ENCODE measurements at regions not wholly inside any gene's neighbourhood (a gene's known extent, or its start where the extent isn't known, plus 50 kb on each side); places are given as distances from the start of the nearest gene placed in this dataset.
"Not testable (repeated sequence)": the region's sequence is repeated elsewhere in the genome, so short reads cannot be mapped to it uniquely, and the experiment has no call there.

DNA sequence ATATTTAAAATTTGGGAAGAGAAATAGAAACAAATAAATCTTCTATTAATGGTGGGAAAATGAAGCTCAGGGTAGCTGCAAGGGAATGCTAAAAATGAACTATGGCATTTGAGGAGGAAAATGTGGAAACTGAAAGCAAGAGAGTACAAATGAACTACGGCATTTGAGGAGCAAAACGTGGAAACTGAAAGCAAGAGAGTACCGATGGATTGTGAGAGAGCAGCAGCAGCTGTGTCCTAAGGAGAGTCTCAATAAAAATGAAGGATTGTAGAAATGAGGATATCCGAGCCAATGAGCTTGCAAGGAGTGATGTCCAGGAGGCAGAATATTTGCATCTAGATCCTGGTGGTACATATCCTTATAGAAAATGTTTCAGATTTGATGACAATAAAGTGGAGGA is 547.1 kb upstream of the ZNF337 start:
- no peaks in the 10 kb centered on the region for H3K4me1 ChIP-seq
- H3K27me3 ChIP-seq: no peaks in the 10 kb centered on the region
- intact Hi-C loops (cut with DNase I; ENCODE audit: low total_unique reads): no loop called here
- DNase-seq: no peak
- no peak overlapping the region for H3K4me3 ChIP-seq
- no peaks in the 10 kb centered on the region for H3K36me3 ChIP-seq
- H3K27ac ChIP-seq: no peak overlapping the region
- no peaks in the 10 kb centered on the region for H3K9me3 ChIP-seq
- WGBS, 5 donors: 69 to 89% (median 74%) methylated on average over 4 of the region's 4 CpGs
- TF ChIP-seq EP300 (IDR thresholded peaks at IDR 0.05): no peak
- TF ChIP-seq POLR2A (IDR thresholded peaks at IDR 0.05): no peak

DNA sequence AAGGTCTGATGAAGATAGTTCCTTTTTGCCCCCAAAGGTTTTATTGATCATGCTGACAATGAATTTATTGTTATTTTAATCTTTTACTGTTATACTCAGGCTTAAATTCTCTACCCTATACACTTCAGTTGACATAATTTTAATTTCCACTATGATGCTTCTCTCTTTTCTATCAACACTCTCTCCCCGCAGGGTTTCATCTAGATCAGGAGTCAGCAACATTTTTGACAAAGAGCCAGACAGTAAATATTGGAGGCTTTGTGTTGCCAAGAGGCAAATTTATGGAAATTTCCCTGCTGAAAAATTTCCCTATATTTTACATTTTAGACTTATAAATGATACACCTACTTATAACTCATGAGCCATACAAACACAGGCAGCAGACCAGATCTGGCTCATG is 524.0 kb upstream of the ZNF337 start:
- H3K4me1 ChIP-seq; intact Hi-C loops (cut with DNase I; ENCODE audit: low total_unique reads); DNase-seq; H3K4me3 ChIP-seq; H3K36me3 ChIP-seq; H3K9me3 ChIP-seq; H3K27ac ChIP-seq; H3K27me3 ChIP-seq: not testable (repeated sequence)
- 42 to 73% (median 65%) methylated on average over 1 of the region's 1 CpG for WGBS, 5 donors

DNA sequence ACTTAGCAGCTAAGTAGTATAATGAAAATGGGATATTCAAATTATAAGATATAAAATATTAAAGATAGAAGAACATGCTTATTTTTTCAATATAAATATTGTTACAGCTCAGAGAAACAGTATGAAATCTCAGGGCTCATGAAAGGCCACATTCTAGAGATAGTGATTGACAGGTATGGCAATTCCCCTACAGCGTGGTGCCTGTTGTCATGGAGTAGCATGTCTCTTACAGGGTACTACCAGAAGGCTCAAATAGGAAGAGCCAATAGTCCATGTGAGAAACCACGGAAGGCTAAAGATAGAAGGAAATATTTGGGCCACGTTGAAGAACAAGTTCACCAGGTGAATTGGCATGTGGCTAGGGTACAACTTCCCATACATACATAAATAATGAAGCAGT is 522.9 kb upstream of the ZNF337 start:
- H3K4me3 ChIP-seq: not testable (repeated sequence)
- 67 to 85% (median 71%) methylated on average over 3 of the region's 3 CpGs for WGBS, 5 donors

DNA sequence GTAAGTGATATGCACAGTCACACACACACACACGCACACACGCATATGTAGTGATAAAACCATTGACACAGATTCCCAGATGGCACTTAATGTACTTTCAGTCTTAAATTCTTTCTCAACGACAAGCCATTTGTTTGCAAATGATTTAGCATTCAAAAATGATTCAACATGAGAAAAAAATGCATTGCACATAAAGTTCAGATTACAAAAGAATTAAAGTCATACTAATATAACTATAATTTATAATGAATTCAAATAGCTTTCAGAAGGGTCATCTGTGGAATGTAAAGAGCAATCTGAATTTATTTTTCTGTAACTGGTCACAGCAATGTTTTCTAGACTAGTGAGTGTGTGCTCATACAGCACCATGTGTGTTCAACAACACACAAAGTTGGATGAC is 521.6 kb upstream of the ZNF337 start:
- intact Hi-C loops (cut with DNase I; ENCODE audit: low total_unique reads): no loop called here
- Histone ChIP-seq H3K9me3 (no peaks in the 10 kb centered on the region), H3K36me3 (no peaks in the 10 kb centered on the region), H3K4me3 (no peak overlapping the region), H3K4me1 (no peaks in the 10 kb centered on the region), H3K27ac (no peak overlapping the region), H3K27me3 (no peaks in the 10 kb centered on the region)
- DNase-seq: no peak
- WGBS, 5 donors: 68 to 72% (median 71%) methylated on average over 3 of the region's 3 CpGs
- no peak for TF ChIP-seq EP300 (IDR thresholded peaks at IDR 0.05)
- no peak for TF ChIP-seq POLR2AphosphoS5 (IDR thresholded peaks at IDR 0.05)
- TF ChIP-seq POLR2A (IDR thresholded peaks at IDR 0.05): no peak
- TF ChIP-seq, protein P1, sequence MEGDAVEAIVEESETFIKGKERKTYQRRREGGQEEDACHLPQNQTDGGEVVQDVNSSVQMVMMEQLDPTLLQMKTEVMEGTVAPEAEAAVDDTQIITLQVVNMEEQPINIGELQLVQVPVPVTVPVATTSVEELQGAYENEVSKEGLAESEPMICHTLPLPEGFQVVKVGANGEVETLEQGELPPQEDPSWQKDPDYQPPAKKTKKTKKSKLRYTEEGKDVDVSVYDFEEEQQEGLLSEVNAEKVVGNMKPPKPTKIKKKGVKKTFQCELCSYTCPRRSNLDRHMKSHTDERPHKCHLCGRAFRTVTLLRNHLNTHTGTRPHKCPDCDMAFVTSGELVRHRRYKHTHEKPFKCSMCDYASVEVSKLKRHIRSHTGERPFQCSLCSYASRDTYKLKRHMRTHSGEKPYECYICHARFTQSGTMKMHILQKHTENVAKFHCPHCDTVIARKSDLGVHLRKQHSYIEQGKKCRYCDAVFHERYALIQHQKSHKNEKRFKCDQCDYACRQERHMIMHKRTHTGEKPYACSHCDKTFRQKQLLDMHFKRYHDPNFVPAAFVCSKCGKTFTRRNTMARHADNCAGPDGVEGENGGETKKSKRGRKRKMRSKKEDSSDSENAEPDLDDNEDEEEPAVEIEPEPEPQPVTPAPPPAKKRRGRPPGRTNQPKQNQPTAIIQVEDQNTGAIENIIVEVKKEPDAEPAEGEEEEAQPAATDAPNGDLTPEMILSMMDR (IDR thresholded peaks at IDR 0.05): no peak

More for the DNA sequence above, 522.9 kb upstream of the ZNF337 start:
- H3K9me3 ChIP-seq; H3K27ac ChIP-seq; intact Hi-C loops (cut with DNase I; ENCODE audit: low total_unique reads); H3K36me3 ChIP-seq; DNase-seq; H3K4me1 ChIP-seq; H3K27me3 ChIP-seq: not testable (repeated sequence)

DNA sequence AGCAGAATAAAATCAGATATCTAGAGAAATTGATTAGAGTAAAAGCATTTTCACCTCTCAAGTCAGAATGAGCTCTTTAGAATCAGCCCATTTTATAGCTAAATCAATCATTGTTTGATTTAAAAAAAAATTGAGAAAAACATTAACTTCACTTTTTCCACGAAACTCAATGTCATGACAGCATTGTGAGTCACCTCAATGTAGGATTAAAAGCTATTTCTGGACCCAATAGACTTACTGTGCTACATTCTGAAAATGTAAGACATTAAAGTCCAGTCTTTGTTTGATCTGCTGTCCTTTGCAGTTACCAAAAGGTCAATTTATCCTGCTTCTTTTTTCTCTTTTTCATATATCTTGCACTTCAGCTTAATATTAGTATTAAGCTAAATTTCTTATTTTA is 519.4 kb upstream of the ZNF337 start:
- Histone ChIP-seq H3K27ac (no peak overlapping the region), H3K9me3 (no peaks in the 10 kb centered on the region), H3K4me1 (no peaks in the 10 kb centered on the region), H3K27me3 (peaks cover 0 to 3% (median 0%) of the 10 kb centered on the region in 3 donors), H3K4me3 (no peak overlapping the region), H3K36me3 (no peaks in the 10 kb centered on the region)
- 20 to 35% (median 27%) methylated on average over 1 of the region's 1 CpG for WGBS, 5 donors
- DNase-seq: no peak
- intact Hi-C loops (cut with DNase I; ENCODE audit: low total_unique reads): no loop called here
- no peak for TF ChIP-seq POLR2AphosphoS5 (IDR thresholded peaks at IDR 0.05)
- no peak for TF ChIP-seq POLR2A (IDR thresholded peaks at IDR 0.05)
- no peak for TF ChIP-seq EP300 (IDR thresholded peaks at IDR 0.05)
- TF ChIP-seq, protein P1 (IDR thresholded peaks at IDR 0.05): no peak

DNA sequence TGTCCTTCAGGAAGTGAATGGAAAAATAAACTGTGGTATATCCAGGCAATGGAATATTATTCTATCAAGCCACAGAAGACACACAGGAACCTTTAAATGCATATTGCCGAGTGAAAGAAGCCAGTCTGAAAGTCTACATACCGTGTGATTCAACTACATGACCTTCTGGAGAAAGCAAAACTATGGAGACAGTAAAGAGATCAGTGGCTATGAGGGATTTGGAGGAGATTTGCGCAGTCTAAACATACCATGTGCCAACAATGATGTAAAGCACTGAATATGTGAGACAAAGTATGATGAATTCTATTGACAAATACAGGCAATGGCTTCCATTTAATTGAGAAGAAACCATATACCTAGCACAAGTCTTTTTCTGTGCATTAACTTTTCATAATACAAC is 518.3 kb upstream of the ZNF337 start:
- no peaks in the 10 kb centered on the region for H3K9me3 ChIP-seq
- TF ChIP-seq EP300 (IDR thresholded peaks at IDR 0.05) (no peak), POLR2AphosphoS5 (IDR thresholded peaks at IDR 0.05) (no peak), POLR2A (IDR thresholded peaks at IDR 0.05) (no peak)
- TF ChIP-seq, protein P1 (IDR thresholded peaks at IDR 0.05): no peak

More for the DNA sequence above, 518.3 kb upstream of the ZNF337 start:
- H3K4me1 ChIP-seq: no peaks in the 10 kb centered on the region
- intact Hi-C loops (cut with DNase I; ENCODE audit: low total_unique reads): no loop called here
- peaks cover 0 to 3% (median 2%) of the 10 kb centered on the region in 3 donors for H3K27me3 ChIP-seq
- no peak overlapping the region for H3K27ac ChIP-seq
- no peaks in the 10 kb centered on the region for H3K36me3 ChIP-seq
- no peak overlapping the region for H3K4me3 ChIP-seq
- 52 to 65% (median 60%) methylated on average over 3 of the region's 3 CpGs for whole genome bisulfite sequencing, 5 donors
- DNase-seq: no peak

All from stomach (tissue), 8 donors.